ENCODE measurements at regions not wholly inside any gene's neighbourhood (a gene's known extent, or its start where the extent isn't known, plus 50 kb on each side); places are given as distances from the start of the nearest gene placed in this dataset.

- no peak for TF ChIP-seq CTCF (IDR thresholded peaks at IDR 0.05)
- H3K27ac ChIP-seq (ENCODE audit: low read length), result no peak overlapping the region
- H3K27me3 Mint-ChIP-seq (ENCODE audit: low read depth in 2 of 2), result peaks cover 2 to 17% of the 10 kb centered on the region in 2 donors
- no peaks in the 10 kb centered on the region for H3K9me3 Mint-ChIP-seq
- no peak for DNase-seq
- no peaks in the 10 kb centered on the region for H3K4me1 Mint-ChIP-seq
- no peaks in the 10 kb centered on the region for H3K36me3 Mint-ChIP-seq
- H3K4me3 Mint-ChIP-seq, result no peak overlapping the region
- no peaks in the 10 kb centered on the region for H3K9me3 ChIP-seq (ENCODE audit: control insufficient read depth, insufficient read depth, low read length)
- ATAC-seq, result no peak
- intact Hi-C loops (cut with micrococcal nuclease), result no loop called here
- no peaks in the 10 kb centered on the region for H3K27me3 ChIP-seq (ENCODE audit: control insufficient read depth, insufficient read depth, low read length)
- no peak overlapping the region for H3K4me3 ChIP-seq (ENCODE audit: low read length)
- no peak overlapping the region for H3K27ac Mint-ChIP-seq
- 71% methylated on average over 4 of the region's 5 CpGs for WGBS (ENCODE audit: insufficient coverage)
- H3K4me1 ChIP-seq (ENCODE audit: control insufficient read depth, insufficient read depth, low read length), result no peaks in the 10 kb centered on the region
- no peaks in the 10 kb centered on the region for H3K36me3 ChIP-seq (ENCODE audit: control insufficient read depth, insufficient read depth, low read length)
Observed at GRCh38 chrX:3529466-3530010, 183.1 kb upstream of the MXRA5 start.

GRCh38 chrX:3527811-3528210, 181.4 kb upstream of the MXRA5 start:
- ATAC-seq, result no peak
- H3K36me3 ChIP-seq (ENCODE audit: control insufficient read depth, insufficient read depth, low read length), result no peaks in the 10 kb centered on the region
- no peaks in the 10 kb centered on the region for H3K9me3 ChIP-seq (ENCODE audit: control insufficient read depth, insufficient read depth, low read length)
- intact Hi-C loops (cut with micrococcal nuclease), result no loop called here
- H3K27me3 Mint-ChIP-seq (ENCODE audit: low read depth in 2 of 2), result peaks cover 0 to 6% of the 10 kb centered on the region in 2 donors
- H3K27ac ChIP-seq (ENCODE audit: low read length), result no peak overlapping the region
- H3K9me3 Mint-ChIP-seq, result no peaks in the 10 kb centered on the region
- no peak for DNase-seq
- H3K4me1 ChIP-seq (ENCODE audit: control insufficient read depth, insufficient read depth, low read length), result no peaks in the 10 kb centered on the region
- no peak overlapping the region for H3K4me3 ChIP-seq (ENCODE audit: low read length)
- 100% methylated on average over 1 of the region's 3 CpGs for WGBS (ENCODE audit: insufficient coverage)
- H3K4me1 Mint-ChIP-seq, result no peaks in the 10 kb centered on the region
- no peak overlapping the region for H3K27ac Mint-ChIP-seq
- TF ChIP-seq CTCF (IDR thresholded peaks at IDR 0.05), result no peak
- no peak overlapping the region for H3K4me3 Mint-ChIP-seq
- H3K36me3 Mint-ChIP-seq, result no peaks in the 10 kb centered on the region
- H3K27me3 ChIP-seq (ENCODE audit: control insufficient read depth, insufficient read depth, low read length), result no peaks in the 10 kb centered on the region

GRCh38 chrX:3527166-3527565, 180.7 kb upstream of the MXRA5 start:
- no peaks in the 10 kb centered on the region for H3K27me3 Mint-ChIP-seq (ENCODE audit: low read depth in 2 of 2)

More at GRCh38 chrX:3527166-3527565, 180.7 kb upstream of the MXRA5 start:
- H3K27me3 ChIP-seq (ENCODE audit: control insufficient read depth, insufficient read depth, low read length), result no peaks in the 10 kb centered on the region
- Mint-ChIP-seq H3K4me1 (no peaks in the 10 kb centered on the region), H3K9me3 (no peaks in the 10 kb centered on the region), H3K36me3 (no peaks in the 10 kb centered on the region), H3K4me3 (no peak overlapping the region), H3K27ac (no peak overlapping the region)
- no peak overlapping the region for H3K27ac ChIP-seq (ENCODE audit: low read length)
- intact Hi-C loops (cut with micrococcal nuclease), result no loop called here
- H3K9me3 ChIP-seq (ENCODE audit: control insufficient read depth, insufficient read depth, low read length), result no peaks in the 10 kb centered on the region
- H3K4me1 ChIP-seq (ENCODE audit: control insufficient read depth, insufficient read depth, low read length), result no peaks in the 10 kb centered on the region
- 71% methylated on average over 3 of the region's 3 CpGs for WGBS (ENCODE audit: insufficient coverage)
- no peaks in the 10 kb centered on the region for H3K36me3 ChIP-seq (ENCODE audit: control insufficient read depth, insufficient read depth, low read length)
- no peak for TF ChIP-seq CTCF (IDR thresholded peaks at IDR 0.05)
- no peak for DNase-seq
- H3K4me3 ChIP-seq (ENCODE audit: low read length), result no peak overlapping the region
- ATAC-seq, result no peak

Measured in natural killer cell (primary cell).